Kasumi-1 (cell line): ENCODE measurements at regions not wholly inside any gene's neighbourhood (a gene's known extent, or its start where the extent isn't known, plus 50 kb on each side); places are given as distances from the start of the nearest gene placed in this dataset.
"Not testable (repeated sequence)": the region's sequence is repeated elsewhere in the genome, so short reads cannot be mapped to it uniquely, and the experiment has no call there.

ENCODE experiments used
- DNase-seq, 2 experiments: peaks; one replicate each; lab custom pipeline; 2025; lab: John Stamatoyannopoulos, UW

DNA sequence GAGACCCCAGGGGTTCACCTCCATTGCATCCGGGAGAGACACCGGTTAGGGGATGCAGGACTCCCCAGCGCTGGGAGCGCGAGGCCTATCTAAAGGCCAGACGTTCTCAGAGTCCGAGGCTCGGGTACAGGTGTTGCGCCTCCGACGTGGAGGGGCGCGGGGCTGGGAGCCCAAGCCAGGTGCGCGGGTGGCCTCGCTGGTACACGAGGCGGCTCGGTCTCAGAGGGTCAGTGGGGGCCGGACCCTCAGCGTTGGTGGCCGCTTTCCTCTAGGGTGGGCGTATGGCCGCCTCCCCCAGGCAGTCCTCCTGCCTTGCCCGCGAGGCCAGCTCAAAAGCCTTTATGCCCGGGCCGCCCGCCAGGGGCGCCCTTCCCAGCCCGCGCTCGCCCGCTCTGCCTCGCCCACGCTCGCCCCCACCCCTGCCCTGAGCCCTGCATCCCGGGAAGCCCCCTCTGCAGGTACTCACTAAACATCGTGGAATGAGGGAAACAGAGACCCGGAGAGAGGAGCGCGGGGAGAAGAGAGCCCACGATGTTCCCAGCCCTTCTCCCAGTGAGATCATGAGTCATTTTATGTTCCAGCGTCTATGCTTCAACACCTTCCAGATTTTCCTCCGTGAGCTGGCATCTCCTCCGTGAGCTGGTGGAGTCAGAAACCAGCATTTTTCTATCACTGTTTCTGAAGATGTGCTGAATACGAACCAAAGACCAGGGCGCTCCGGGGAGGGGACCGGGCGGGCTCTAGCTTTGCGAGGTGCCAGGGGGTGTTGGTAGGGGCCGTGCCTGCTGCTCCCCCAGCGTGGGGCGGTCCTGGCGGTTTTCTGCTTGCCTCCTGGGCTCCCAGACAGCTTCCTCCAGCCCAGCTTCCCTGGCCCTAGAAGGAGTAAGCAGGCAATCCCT is 73.8 kb downstream of the DIO3 start:
- DNase-seq = no peak

DNA sequence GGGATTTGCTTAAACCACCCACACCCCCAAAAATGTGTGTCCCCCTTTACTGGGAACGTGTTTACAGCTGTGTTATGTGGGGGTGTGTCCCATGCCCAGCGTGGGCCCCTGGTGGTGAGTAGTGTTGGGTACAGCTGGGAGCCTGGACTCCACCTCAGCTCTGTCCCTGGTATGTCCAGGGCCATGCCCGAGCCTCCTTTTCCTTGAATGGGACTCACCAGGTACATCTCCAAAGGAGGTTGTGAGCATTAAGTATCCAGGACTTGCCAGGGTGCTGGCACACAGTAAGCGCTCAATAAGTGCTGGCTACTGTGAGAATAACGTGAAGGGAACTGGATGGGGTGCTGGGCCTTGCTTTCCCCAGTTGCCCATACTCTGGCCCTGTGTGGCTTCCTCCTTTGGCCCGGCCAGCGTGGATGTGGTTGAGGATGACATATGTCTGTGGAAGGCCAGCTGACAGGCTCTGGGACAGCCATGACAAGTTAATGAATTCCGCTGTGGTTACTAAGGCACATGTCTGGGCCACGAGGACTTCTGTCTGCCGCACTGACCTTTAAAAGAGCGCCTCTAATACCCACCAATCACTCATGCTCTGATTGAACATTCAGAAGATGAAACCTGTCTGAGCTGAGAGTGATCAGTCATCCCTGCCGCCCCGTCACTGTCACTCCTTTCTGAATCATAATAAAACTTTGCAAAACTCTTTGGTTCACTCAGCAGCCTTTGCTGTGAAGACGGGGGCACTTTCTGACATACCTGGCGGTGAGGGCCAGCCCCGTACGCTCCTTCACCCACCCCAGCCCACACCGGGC is 74.7 kb downstream of the DIO3 start:
- no peak for DNase-seq

DNA sequence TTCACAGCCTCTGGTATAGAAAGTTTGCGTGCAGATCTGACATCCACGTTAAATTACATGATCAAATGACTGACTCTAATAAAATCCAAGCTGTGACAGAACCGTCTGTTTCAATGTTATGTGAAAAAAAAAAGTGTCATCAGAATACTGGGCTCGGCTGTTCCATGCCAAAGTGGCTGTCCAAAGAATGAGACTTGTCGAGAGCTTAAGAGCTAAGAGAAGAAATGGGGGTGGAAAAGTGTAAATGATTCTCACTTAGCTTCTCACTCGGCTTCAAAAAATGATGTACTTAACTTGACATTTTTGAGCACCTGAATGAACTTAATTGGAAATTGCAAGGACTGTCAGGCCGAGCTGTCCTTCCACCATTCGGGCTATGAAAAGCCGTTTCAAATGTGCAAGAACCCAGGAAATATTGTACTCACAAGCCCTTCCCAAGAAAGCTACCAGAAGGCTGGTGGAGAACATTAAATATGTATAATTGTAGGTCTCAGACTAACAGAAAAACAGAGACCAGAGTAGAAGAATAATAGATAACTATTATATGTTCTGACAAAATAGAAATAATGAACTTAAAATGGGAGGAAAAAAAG is 78.0 kb downstream of the DIO3 start:
- no peak for DNase-seq

DNA sequence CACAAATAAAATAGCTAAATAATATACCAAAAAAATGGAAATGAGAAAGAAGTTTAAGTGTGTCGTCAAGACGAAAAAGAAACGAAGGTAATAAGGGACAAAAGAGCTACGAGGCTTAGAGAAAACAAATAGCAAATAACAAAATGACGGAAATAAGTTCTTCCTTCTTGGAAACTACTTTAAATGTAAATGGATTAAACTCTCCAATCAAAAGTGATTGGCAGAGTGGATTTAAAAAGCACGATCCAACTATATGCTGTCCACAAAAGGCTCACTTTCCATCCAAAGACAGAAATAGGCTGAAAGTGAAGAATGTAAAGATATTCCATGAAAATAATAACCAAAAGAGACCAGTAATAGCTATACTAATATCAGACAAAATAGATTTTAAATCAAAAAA is 82.4 kb downstream of the DIO3 start:
- DNase-seq = no peak

DNA sequence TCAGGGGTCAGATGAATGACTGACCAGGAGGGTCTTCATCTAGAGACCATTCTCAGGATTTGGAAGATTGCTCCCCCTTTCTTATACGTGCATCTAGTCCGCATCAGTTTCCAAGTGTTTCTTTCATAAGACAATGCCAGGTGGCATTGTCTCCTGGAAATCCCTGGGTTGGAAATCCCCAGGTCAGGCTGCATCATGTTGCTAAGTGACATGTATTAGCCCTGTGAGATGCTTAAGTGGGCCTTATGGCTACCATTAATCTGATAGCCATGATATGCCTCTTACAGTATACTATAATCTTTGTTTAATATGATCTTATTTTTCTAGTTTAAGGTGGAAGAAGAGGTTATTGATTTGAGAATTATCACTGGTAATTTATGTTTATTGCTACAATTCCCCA is 92.8 kb downstream of the DIO3 start:
- DNase-seq = no peak

DNA sequence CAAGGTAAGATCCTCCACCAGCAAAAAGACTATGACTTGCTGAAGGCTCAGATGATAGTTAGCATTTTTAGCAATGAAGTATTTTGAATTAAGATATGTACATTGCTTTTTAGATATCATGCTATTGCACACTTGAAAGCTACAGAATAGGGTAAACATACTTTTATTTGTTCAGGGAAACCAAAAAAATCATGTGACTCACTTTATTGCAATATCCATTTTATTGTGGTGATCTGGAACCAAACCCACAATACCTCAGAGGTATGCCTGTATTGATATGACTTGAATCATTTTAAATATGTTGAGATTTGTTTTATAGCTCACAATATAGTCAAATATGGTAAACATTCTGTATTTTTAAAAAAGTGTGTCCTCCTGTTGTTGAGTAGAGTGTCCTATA is 96.1 kb downstream of the DIO3 start:
- DNase-seq = no peak

DNA sequence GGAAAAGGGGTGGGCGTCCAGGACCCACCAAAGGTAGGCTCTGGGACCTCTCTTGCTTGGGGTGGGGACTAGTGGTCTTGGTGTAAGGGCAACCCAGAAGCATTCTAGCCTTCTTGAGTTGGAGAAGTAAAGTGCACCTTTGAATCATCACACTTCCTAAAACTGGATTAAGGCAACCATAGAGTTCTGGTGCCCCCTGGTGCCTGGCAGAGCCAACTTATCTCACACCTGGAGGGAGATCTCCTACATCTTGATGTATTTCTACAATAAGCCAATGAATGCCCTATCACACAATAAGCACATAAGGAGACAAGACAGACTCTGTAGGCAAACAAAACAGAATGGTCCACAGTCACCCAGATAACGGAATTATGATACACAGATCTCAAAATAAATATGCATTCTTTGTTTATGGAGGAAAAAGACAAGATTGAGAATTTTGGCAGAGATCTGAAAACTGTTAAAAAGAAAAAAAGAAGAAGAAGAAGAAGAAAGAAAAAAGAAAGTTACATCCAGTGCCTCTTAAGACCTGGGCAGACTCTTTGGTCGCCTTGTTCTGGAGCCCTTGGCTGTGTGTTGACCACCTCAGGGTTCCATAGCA is 95.9 kb upstream of the PPP2R5C start:
- peak; percentile 68 to 75 for DNase-seq

DNA sequence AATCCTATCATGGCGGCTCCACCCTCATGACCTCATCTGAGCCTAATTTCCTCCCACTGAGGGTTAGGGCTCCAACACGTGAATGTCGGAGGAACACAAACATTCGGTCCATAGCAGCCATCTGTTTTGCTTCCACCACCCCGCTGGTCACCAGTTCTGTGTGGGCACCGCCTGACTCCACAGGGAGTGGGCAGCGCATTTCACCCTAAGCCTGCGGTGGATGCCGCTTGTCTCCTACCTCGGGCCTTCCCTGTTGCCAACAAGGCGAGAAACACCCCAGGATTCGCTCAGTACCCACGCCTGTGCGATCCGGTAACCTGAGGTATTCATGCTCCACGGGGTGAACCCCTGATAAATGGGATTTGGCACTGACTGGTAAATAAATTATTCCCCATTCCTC is 95.2 kb upstream of the PPP2R5C start:
- no peak for DNase-seq

DNA sequence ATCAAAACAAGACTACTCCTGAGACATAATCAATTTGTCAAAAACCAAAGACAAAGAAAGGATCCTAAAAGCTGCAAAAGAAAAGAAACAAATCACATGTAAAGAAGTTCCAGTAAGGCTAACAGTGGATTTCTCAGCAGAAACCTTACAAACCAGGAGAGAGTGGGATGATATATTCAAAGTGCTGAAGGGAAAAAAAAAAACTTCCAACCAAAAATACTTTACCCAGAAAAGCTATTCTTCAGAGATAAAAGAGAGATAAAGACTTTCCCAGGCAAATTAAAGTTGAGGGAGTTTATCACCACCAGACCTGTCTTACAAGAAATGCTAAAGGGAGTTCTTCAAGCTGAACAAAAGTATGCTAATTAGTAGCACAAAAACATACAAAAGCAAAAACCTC is 91.9 kb upstream of the PPP2R5C start:
- DNase-seq = no peak

DNA sequence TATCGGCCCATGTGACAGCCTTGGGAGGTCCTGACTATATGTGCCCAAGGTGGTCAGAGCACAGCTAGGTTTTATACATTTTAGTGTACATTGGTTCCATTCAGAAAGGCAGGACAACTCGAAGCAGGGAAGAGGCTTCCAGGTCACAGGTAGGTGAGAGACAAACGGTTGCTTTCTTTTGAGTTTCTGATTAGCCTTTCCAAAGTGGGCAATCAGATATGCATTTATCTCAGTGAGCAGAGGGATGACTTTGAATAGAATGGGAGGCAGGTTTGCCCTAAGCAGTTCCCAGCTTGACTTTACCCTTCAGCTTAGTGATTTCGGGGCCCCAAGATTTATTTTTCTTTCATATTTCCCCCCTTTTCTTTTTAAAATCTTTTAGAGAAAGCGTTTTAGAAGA is 87.6 kb upstream of the PPP2R5C start:
- DNase-seq = no peak

DNA sequence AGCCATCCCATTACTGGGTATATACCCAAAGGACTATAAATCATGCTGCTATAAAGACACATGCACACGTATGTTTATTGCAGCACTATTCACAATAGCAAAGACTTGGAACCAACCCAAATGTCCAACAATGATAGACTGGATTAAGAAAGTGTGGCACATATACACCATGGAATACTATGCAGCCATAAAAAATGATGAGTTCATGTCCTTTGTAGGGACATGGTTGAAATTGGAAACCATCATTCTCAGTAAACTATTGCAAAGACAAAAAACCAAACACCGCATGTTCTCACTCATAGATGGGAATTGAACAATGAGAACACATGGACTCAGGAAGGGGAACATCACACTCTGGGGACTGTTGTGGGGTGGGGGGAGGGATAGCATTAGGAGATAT is 85.7 kb upstream of the PPP2R5C start:
- not testable (repeated sequence) for DNase-seq

DNA sequence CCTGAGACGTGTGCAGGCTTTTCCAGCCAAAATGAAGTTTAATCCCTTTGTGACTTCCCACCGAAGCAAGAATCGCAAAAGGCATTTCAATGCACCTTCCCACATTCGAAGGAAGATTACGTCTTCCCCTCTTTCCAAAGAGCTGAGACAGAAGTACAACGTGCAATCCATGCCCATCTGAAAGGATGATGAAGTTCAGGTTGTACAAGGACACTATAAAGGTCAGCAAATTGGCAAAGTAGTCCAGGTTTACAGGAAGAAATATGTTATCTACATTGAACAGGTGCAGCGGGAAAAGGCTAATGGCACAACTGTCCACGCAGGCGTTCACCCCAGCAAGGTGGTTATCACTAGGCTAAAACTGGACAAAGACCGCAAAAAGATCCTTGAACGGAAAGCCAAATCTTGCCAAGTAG is 83.6 kb upstream of the PPP2R5C start:
- not testable (repeated sequence) for DNase-seq

DNA sequence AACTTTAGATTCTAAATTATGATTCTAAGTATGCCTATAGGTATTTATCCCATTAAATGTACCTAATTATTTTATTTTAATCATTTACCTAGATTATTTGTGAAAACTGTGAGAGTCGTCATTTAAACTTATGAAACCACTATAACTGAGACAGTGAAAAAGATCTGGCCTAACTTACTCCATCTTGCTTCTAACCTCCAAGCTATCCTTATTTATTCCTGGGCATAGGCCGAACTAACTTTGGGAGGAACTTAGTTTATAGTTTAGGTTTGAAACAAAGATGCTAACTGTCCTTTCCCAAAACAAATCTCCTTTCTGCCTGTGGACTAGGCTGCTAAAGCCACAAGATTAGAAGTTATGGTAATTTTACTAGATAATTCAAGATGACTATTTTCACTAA is 79.7 kb upstream of the PPP2R5C start:
- DNase-seq = no peak

DNA sequence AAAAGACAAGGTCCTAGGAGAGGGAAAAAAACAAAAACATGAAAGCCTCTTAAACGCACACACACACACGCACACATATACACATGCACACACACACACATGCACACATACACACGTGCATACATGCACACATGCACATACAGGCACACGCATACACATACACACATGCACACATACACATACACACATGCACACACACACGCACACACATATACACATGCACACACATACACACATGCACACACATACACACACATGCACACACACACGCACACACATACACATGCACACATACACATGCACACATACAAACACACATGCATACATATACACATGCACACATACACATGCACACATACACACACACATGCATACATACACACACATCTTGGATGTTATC is 78.1 kb upstream of the PPP2R5C start:
- no peak for DNase-seq

DNA sequence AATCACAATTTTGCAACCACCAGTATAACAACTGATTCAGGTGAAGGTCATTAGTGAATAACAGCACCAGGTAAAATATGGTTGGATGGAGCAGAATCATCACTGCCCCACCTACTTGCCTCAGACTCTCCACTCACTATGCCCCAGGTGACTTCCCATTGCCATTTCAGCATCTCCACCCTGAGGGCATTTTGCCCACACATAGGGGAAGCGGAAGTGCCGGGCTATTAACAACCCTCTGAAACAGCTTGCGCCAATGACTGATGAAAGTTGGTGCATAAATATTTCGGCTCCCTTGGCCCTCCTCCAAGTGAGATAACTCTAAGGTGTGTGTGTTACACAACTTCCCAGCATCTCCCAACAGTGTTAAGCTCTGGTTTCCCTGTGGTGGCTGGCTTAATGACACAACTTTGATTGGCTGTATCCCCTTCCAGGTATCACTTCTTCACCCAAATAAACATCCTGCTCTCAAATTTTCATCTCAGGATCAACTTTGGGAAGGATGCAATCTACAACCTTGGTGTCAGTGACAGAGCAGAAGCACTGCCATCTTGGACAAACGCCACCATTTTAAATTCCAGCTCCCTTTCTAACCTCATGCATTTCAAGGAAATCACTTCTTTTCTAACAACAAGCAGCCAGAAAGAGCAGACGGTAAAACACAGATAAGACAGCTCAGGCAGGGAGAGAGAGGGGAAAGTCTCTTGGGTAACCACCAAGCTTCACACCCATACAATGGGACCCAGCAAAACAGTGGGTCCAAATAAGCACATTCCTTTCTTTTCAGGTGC is 73.6 kb upstream of the PPP2R5C start:
- DNase-seq = no peak

DNA sequence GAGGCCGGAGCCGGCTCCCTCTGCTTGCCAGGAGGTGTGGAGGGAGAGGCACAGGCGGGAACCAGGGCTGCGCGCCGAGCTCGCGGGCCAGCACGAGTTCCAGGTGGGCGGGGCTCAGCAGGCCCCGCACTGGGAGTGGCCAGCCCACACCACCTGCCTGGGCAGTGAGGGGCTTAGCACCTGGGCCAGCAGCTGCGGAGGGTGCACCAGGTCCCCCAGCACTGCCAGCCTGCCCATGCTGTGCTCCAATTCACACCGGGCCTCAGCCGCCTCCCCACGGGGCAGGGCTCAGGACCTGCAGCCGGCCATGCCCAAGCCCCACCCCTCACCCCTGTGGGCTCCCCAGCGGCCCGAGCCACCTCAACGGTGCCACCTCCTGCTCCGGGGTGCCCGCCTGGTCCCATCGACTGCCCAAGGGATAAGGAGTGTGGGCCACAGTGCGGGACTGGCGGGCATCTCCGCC is 72.4 kb upstream of the PPP2R5C start:
- DNase-seq = no peak

DNA sequence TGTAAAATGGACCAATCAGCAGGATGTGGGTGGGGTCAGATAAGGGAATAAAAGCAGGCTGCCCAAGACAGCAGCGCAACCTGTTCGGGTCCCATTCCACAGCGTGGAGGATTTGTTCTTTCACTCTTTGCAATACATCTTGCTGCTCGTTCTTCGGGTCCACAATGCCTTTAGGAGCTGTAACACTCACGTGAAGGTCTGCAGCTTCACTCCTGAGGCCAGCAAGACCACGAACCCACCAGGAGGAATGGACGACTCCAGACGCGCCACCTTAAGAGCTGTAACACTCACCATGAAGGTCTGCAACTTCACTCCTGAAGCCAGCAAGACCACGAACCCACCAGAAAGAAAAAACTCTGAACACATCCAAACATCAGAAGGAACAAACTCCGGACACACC is 71.5 kb upstream of the PPP2R5C start:
- not testable (repeated sequence) for DNase-seq

DNA sequence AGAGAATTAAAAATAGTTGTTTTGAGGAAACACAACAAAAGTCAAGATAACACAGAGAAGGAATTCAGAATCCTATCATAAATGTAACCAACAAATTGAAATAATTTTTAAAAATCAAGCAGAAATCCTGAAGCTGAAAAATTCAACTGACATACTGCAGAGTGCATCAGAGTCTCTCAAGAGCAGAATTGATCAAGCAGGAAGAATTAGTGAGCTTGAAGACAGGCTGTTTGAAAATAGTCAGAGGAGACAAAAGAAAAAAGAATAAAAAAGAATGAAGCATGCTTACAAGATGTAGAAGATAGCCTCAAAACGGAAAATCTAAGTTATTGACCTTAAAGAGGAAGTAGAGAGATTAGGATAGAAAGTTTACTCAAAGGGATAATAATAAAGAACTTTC is 65.8 kb upstream of the PPP2R5C start:
- no peak for DNase-seq

DNA sequence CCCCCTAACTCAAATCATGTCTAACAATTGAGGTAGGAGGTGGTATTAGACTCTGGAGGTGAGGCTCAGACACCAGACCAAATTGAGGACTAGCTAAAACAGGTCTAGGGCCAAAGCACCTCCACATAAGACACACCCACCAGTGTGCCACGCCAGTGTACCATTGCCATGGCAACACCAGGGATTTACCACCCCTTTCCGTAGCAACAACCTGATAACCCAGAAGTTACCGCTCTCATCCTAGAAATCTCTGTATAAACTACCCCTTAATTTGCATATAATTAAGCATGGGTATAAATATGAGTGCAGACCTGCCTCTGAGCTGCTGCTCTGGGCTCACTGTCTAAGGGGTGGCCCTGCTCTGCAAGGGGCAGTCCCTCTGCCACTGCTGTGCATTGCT is 57.4 kb upstream of the PPP2R5C start:
- no peak for DNase-seq

DNA sequence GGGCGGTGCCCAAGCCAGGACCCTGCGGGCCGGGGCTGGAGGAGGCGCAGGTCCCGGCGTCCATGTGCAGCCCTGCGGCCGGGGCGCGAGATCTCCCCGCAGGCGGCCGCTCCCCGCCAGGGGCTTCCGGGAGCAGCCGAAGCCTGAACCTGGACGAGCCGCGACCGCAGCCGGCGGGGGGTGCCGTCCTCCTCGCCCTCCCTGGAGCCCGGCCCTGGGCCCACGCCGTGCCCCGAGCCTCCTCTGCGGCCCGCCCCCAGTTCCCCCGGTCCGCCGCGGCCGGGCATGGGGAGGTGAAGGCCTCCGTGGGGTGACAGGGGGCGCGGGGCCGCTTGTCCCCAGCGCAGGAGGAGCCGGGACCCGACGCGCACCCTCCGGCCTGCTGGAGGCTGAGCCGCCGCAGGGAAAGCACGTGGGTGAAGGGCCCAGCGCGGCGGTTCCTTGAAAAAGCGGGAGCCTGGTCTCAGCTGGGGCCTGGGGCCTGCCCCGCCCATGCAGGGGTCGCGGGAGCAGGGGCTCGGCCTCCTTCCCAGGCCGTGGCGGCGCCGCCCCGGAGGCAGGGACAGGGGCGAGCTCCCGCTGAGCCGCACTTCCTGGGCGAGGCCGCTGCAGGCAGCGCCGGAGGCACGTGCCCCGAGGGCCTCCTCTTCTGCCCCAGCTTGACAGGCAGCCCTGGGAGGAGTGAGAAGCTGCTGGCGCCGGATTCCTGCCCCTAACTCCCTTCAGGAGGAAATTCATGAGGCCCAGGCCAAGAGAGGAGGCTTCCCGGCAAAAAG is 55.6 kb upstream of the PPP2R5C start:
- DNase-seq = peak; percentile 73
